BJ (cell line): ENCODE measurements at regions not wholly inside any gene's neighbourhood (a gene's known extent, or its start where the extent isn't known, plus 50 kb on each side); places are given as distances from the start of the nearest gene placed in this dataset.

ENCODE experiments used
- CTCF ChIA-PET: fragments of 350-600 bp; formaldehyde crosslinking; extraction: SDS; loops from one replicate; lab custom pipeline; 2021; ENCODE audit warnings: antibody characterized with exemption, inconsistent platforms; lab: Yijun Ruan, JAX
- POLR2A ChIA-PET: fragments of 300-600 bp; sonication (Branson Sonifier 250); formaldehyde crosslinking; extraction: SDS; loops from one replicate; lab custom pipeline; 2021; ENCODE audit warnings: antibody characterized with exemption; lab: Charles Lee
- DNase-seq: peaks from one replicate; pipeline ENCODE4 v3.0.0-alpha.2; 2011; ENCODE audit warnings: low read depth
- H3K27me3 ChIP-seq: 2 replicates; pipeline ENCODE4 v1.6.0; 2011; ENCODE audit warnings: low read length; ENCODE audit not compliant: control insufficient read depth, insufficient read depth
- H3K36me3 ChIP-seq: 2 replicates; pipeline ENCODE4 v1.5.1; 2011; ENCODE audit warnings: low read length; ENCODE audit not compliant: control insufficient read depth, insufficient read depth
- H3K4me3 ChIP-seq: 2 replicates; pipeline ENCODE4 v1.5.1; 2011; ENCODE audit warnings: low read depth, mild to moderate bottlenecking, control low read depth, low read length
- CTCF ChIP-seq: IDR thresholded peaks from 2 replicates; pipeline ENCODE4 v1.5.1; 2011; ENCODE audit warnings: low read depth, mild to moderate bottlenecking, control low read depth, inconsistent platforms, low read length, moderate library complexity; ENCODE audit not compliant: insufficient read depth

- CTCF ChIA-PET = interaction anchor here (0.7 to 3.2 kb wide), 3 partner anchors 10 to 199 kb away, joined by 3 to 11 read pairs (median 7); no protein-coding TSS in a partner anchor
- no peak for DNase-seq
- no peak overlapping the region for H3K4me3 ChIP-seq
- POLR2A ChIA-PET = no interaction called here
- H3K36me3 ChIP-seq = no peaks in the 10 kb centered on the region
- no peaks in the 10 kb centered on the region for H3K27me3 ChIP-seq
- TF ChIP-seq CTCF = no peak
These were observed 382.9 kb upstream of the IL12A start for GRCh38 chr3:159605776-159606175.

DNA sequence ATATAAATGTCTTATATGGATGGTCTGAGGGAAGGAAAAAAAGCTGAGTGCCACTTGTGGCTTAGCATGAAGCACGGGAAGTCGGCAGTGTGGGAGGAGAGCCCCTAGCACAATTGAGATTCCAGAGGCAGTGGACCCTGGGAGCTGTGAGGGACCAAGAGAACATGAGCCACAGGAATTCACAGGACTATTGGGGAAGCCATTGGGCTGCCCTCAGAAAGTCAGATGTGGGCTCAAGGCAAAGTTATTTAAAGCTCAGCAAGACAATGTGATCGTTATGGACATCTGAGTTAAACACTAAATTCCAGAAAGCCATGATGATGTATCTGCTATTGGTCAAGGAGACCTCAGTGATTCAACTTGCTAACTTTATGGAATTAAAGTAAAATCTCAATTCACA, 380.8 kb upstream of the IL12A start:
- CTCF ChIA-PET = interaction anchor here (0.7 to 3.2 kb wide), 4 partner anchors 8 to 199 kb away, joined by 3 to 11 read pairs (median 3); no protein-coding TSS in a partner anchor
- Histone ChIP-seq H3K4me3 (no peak overlapping the region), H3K27me3 (no peaks in the 10 kb centered on the region), H3K36me3 (no peaks in the 10 kb centered on the region)
- TF ChIP-seq CTCF = no peak
- POLR2A ChIA-PET = no interaction called here
- DNase-seq = no peak

- ChIA-PET CTCF (interaction anchor here (0.7 to 0.9 kb wide), 3 partner anchors 8 to 198 kb away, joined by 3 read pairs; no protein-coding TSS in a partner anchor), POLR2A (no interaction called here)
- Histone ChIP-seq H3K36me3 (no peaks in the 10 kb centered on the region), H3K27me3 (no peaks in the 10 kb centered on the region), H3K4me3 (no peak overlapping the region)
- no peak for DNase-seq
- TF ChIP-seq CTCF = no peak
These were observed 380.3 kb upstream of the IL12A start for GRCh38 chr3:159608311-159608710.

DNA sequence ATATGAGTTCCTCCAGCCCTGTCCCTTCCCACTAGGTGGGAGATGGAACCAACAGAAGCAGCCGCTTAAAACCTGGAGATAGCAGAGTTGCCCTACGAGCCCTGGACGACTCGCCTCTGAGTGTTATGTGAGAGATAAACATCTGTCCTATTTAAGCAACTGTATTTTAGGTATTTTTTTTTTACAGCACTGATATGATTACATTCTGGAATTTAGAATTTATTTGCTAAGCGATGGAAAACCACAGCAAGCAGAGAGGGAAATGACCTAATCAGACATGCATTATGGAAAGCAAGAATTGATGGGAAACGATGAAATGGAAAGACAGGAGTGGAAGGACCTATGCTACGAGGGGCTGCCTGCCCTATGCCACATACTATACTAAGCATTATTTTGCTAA, 379.0 kb upstream of the IL12A start:
- no peaks in the 10 kb centered on the region for H3K36me3 ChIP-seq
- POLR2A ChIA-PET = no interaction called here
- H3K27me3 ChIP-seq = no peaks in the 10 kb centered on the region
- TF ChIP-seq CTCF = no peak
- CTCF ChIA-PET = no interaction called here
- H3K4me3 ChIP-seq = no peak overlapping the region
- no peak for DNase-seq

DNA sequence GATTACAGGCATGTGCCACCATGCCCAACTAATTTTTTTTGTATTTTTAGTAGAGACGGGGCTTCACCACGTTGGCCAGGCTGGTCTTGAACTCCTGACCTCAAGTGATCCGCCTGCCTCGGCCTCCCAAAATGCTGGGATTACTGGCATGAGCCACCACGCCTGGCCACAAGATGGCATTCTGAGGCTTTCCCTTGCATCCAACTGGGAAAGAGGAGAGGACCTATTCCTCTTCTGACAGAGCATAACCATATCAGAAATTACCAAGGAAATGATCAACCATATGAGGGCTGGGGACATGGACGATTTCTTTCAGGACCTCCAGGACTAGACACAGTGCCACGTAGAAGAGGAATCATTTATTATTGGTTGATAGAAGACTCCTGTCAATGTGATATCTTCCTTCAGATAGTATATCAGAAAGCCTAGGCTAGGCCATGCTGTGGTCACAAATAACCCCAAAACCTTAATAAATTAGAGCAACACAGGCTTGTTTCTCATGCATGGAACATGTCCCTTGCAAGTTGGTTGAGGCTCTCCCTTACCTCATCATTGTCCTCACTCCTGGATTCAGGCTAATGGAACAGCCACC, 372.3 kb upstream of the IL12A start:
- POLR2A ChIA-PET = no interaction called here
- no peaks in the 10 kb centered on the region for H3K36me3 ChIP-seq
- DNase-seq = no peak
- H3K4me3 ChIP-seq = no peak overlapping the region
- H3K27me3 ChIP-seq = no peaks in the 10 kb centered on the region
- CTCF ChIA-PET = interaction anchor here (0.7 to 6.0 kb wide), 9 partner anchors 8 to 192 kb away, joined by 3 to 78 read pairs (median 3); no protein-coding TSS in a partner anchor
- TF ChIP-seq CTCF = peak; percentile 72
